Natural killer cell (primary cell): ENCODE measurements at regions not wholly inside any gene's neighbourhood (a gene's known extent, or its start where the extent isn't known, plus 50 kb on each side); places are given as distances from the start of the nearest gene placed in this dataset.
"Not testable (repeated sequence)": the region's sequence is repeated elsewhere in the genome, so short reads cannot be mapped to it uniquely, and the experiment has no call there.

Experiments
- ATAC-seq, 3 donors: fragments of 150-1000 bp in 2 of 3; fragments of 200-7000 bp in 1 of 3; cut with Tn5 transposase; 1 replicate in 1 of 3; 2 replicates in 2 of 3; pipeline ENCODE4 v1.10.0; 2021; ENCODE audit warnings: mild to moderate bottlenecking in 2 of 3, moderate library complexity in 2 of 3
- DNase-seq, 2 donors: peaks; one replicate each; pipeline versions ENCODE4 v3.0.0 to v3.0.0-alpha.2; 2013 to 2021; ENCODE audit warnings: mixed read lengths in 1 of 2
- H3K27ac ChIP-seq: one replicate; pipeline ENCODE4 v1.5.1; 2013; ENCODE audit warnings: mild to moderate bottlenecking, low read length
- H3K27me3 ChIP-seq: one replicate; pipeline ENCODE4 v1.6.1; 2013; ENCODE audit warnings: low read length; ENCODE audit not compliant: control insufficient read depth, insufficient read depth
- H3K36me3 ChIP-seq: one replicate; pipeline ENCODE4 v1.6.1; 2013; ENCODE audit warnings: low read length; ENCODE audit not compliant: control insufficient read depth, insufficient read depth
- H3K4me1 ChIP-seq: one replicate; pipeline ENCODE4 v1.6.1; 2013; ENCODE audit warnings: low read length; ENCODE audit not compliant: control insufficient read depth, insufficient read depth
- H3K4me3 ChIP-seq: one replicate; pipeline ENCODE4 v1.5.1; 2013; ENCODE audit warnings: low read length
- H3K9me3 ChIP-seq: one replicate; pipeline ENCODE4 v1.6.1; 2013; ENCODE audit warnings: low read length; ENCODE audit not compliant: control insufficient read depth, insufficient read depth
- H3K27ac Mint-ChIP-seq, 2 donors: one replicate each; pipeline ENCODE4 v1.8.0; 2022; ENCODE audit warnings: mild to moderate bottlenecking in 2 of 2, mixed read lengths in 2 of 2, moderate library complexity in 1 of 2
- H3K27me3 Mint-ChIP-seq, 2 donors: one replicate each; pipeline ENCODE4 v1.8.0; 2022; ENCODE audit warnings: low read depth in 2 of 2, mixed read lengths in 2 of 2
- H3K36me3 Mint-ChIP-seq: one replicate; pipeline ENCODE4 v1.8.0; 2022; ENCODE audit warnings: mixed read lengths
- H3K4me1 Mint-ChIP-seq, 2 donors: one replicate each; pipeline ENCODE4 v1.8.0; 2022; ENCODE audit warnings: mixed read lengths in 2 of 2
- H3K4me3 Mint-ChIP-seq: one replicate; pipeline ENCODE4 v1.8.0; 2022; ENCODE audit warnings: mild to moderate bottlenecking, moderate library complexity, mixed read lengths
- H3K9me3 Mint-ChIP-seq, 2 donors: one replicate each; pipeline ENCODE4 v1.8.0; 2022; ENCODE audit warnings: mixed read lengths in 2 of 2
- CTCF ChIP-seq: fragments of 200-600 bp; IDR thresholded peaks from one replicate; pipeline ENCODE4 v1.8.0; 2022; ENCODE audit warnings: antibody characterized with exemption
- WGBS: methylation state at CpG from one replicate; pipeline ENCODE4 v1.1.7; 2013; ENCODE audit warnings: missing lambda C conversion rate; ENCODE audit not compliant: insufficient coverage; 5-methylcytosine and 5-hydroxymethylcytosine counted together
- intact Hi-C: fragments of 100-400 bp; cut with micrococcal nuclease; formaldehyde crosslinking; loops from one replicate; pipeline ENCODE4 v1.14.2; 2022

GRCh38 chr13:60275208-60275607 is 111.5 kb upstream of the DIAPH3 start:
- no peak for DNase-seq
- H3K27me3 ChIP-seq: no peaks in the 10 kb centered on the region
- intact Hi-C loops: no loop called here
- no peaks in the 10 kb centered on the region for H3K4me1 Mint-ChIP-seq
- peaks cover 0 to 3% of the 10 kb centered on the region in 2 donors for H3K27me3 Mint-ChIP-seq
- H3K36me3 Mint-ChIP-seq: no peaks in the 10 kb centered on the region
- H3K36me3 ChIP-seq: no peaks in the 10 kb centered on the region
- H3K4me3 ChIP-seq: no peak overlapping the region
- H3K27ac ChIP-seq: no peak overlapping the region
- WGBS: 91% methylated on average over 9 of the region's 9 CpGs
- H3K4me1 ChIP-seq: no peaks in the 10 kb centered on the region
- no peaks in the 10 kb centered on the region for H3K9me3 ChIP-seq
- TF ChIP-seq CTCF: no peak
- no peak overlapping the region for H3K4me3 Mint-ChIP-seq
- no peak overlapping the region for H3K27ac Mint-ChIP-seq
- H3K9me3 Mint-ChIP-seq: no peaks in the 10 kb centered on the region
- ATAC-seq: no peak

- H3K27me3 Mint-ChIP-seq, H3K27ac ChIP-seq, intact Hi-C loops, H3K27ac Mint-ChIP-seq, ATAC-seq, DNase-seq, H3K36me3 ChIP-seq, H3K4me1 ChIP-seq, H3K27me3 ChIP-seq, H3K4me3 ChIP-seq, H3K36me3 Mint-ChIP-seq, H3K9me3 ChIP-seq, H3K4me3 Mint-ChIP-seq, H3K9me3 Mint-ChIP-seq, H3K4me1 Mint-ChIP-seq: not testable (repeated sequence)
- WGBS: 100% methylated on average over 1 of the region's 1 CpG
Observed at GRCh38 chr13:60280524-60280923, 116.5 kb upstream of the TDRD3 start.

- peaks cover 4 to 7% of the 10 kb centered on the region in 2 donors for H3K27me3 Mint-ChIP-seq
- ATAC-seq (no peak), DNase-seq (no peak)
- Histone ChIP-seq H3K4me1 (no peaks in the 10 kb centered on the region), H3K36me3 (no peaks in the 10 kb centered on the region), H3K27ac (no peak overlapping the region), H3K4me3 (no peak overlapping the region), H3K27me3 (no peaks in the 10 kb centered on the region), H3K9me3 (no peaks in the 10 kb centered on the region)
- no peaks in the 10 kb centered on the region for H3K9me3 Mint-ChIP-seq
- H3K36me3 Mint-ChIP-seq: no peaks in the 10 kb centered on the region
- H3K4me1 Mint-ChIP-seq: no peaks in the 10 kb centered on the region
- 100% methylated on average over 1 of the region's 2 CpGs for WGBS
- TF ChIP-seq CTCF: no peak
- H3K27ac Mint-ChIP-seq: no peak overlapping the region
- H3K4me3 Mint-ChIP-seq: no peak overlapping the region
- intact Hi-C loops: no loop called here
Observed at GRCh38 chr13:60282186-60282585, 114.8 kb upstream of the TDRD3 start.

GRCh38 chr13:60282708-60283107 is 114.3 kb upstream of the TDRD3 start:
- Mint-ChIP-seq H3K27me3 (peaks cover 4 to 7% of the 10 kb centered on the region in 2 donors), H3K27ac (no peak overlapping the region), H3K4me1 (no peaks in the 10 kb centered on the region), H3K4me3 (no peak overlapping the region), H3K36me3 (no peaks in the 10 kb centered on the region), H3K9me3 (no peaks in the 10 kb centered on the region)
- TF ChIP-seq CTCF: no peak
- intact Hi-C loops: no loop called here
- H3K4me1 ChIP-seq: no peaks in the 10 kb centered on the region
- no peaks in the 10 kb centered on the region for H3K36me3 ChIP-seq
- no peak overlapping the region for H3K27ac ChIP-seq
- no peak for DNase-seq
- 61% methylated on average over 1 of the region's 1 CpG for WGBS
- no peaks in the 10 kb centered on the region for H3K9me3 ChIP-seq
- no peak for ATAC-seq
- H3K27me3 ChIP-seq: no peaks in the 10 kb centered on the region
- H3K4me3 ChIP-seq: no peak overlapping the region
